H9 (cell line): ENCODE measurements at regions not wholly inside any gene's neighbourhood (a gene's known extent, or its start where the extent isn't known, plus 50 kb on each side); places are given as distances from the start of the nearest gene placed in this dataset.

ENCODE experiments used
- DNase-seq: peaks from one replicate; pipeline ENCODE4 v3.0.0-alpha.2; 2017
- H2AFZ ChIP-seq: one replicate; pipeline ENCODE4 v1.6.1; 2013; ENCODE audit warnings: mild to moderate bottlenecking, low read length, control low read depth, moderate library complexity
- H2AK5ac ChIP-seq: 2 replicates; pipeline ENCODE4 v1.6.1; 2013; ENCODE audit warnings: low read length, control low read depth, mixed read lengths; ENCODE audit not compliant: insufficient read length
- H2BK120ac ChIP-seq: one replicate; pipeline ENCODE4 v1.6.1; 2013; ENCODE audit warnings: low read depth, mild to moderate bottlenecking, low read length, control low read depth, inconsistent platforms; ENCODE audit not compliant: poor library complexity, severe bottlenecking
- H2BK12ac ChIP-seq: 2 replicates; pipeline ENCODE4 v1.6.1; 2013; ENCODE audit warnings: low read length, control low read depth, mixed read lengths, low read depth; ENCODE audit not compliant: insufficient read length
- H2BK15ac ChIP-seq: 2 replicates; pipeline ENCODE4 v1.6.1; 2013; ENCODE audit warnings: low read depth, low read length, control low read depth
- H2BK20ac ChIP-seq: one replicate; pipeline ENCODE4 v1.6.1; 2013; ENCODE audit warnings: low read depth, mild to moderate bottlenecking, low read length, control low read depth, inconsistent platforms; ENCODE audit not compliant: poor library complexity, severe bottlenecking
- H2BK5ac ChIP-seq: 2 replicates; pipeline ENCODE4 v1.6.1; 2013; ENCODE audit warnings: low read length, control low read depth, mixed read lengths; ENCODE audit not compliant: insufficient read length
- H3K14ac ChIP-seq: 2 replicates; pipeline ENCODE4 v1.6.1; 2013; ENCODE audit warnings: low read length, control low read depth; ENCODE audit not compliant: insufficient read depth
- H3K18ac ChIP-seq: 2 replicates; pipeline ENCODE4 v1.6.1; 2013; ENCODE audit warnings: low read depth, mild to moderate bottlenecking, mixed read lengths, low read length, control low read depth; ENCODE audit not compliant: insufficient read length
- H3K23ac ChIP-seq: 2 replicates; pipeline ENCODE4 v1.6.1; 2013; ENCODE audit warnings: low read length, control low read depth, mixed read lengths, low read depth; ENCODE audit not compliant: insufficient read length
- H3K23me2 ChIP-seq: 2 replicates; pipeline ENCODE4 v1.6.1; 2013; ENCODE audit warnings: low read depth, mild to moderate bottlenecking, mixed read lengths, low read length, control low read depth; ENCODE audit not compliant: insufficient read length, poor library complexity, severe bottlenecking
- H3K27ac ChIP-seq: 2 replicates; pipeline ENCODE4 v1.5.1; 2013; ENCODE audit warnings: low read length, control low read depth, mixed read lengths, low read depth; ENCODE audit not compliant: insufficient read length
- H3K27me3 ChIP-seq: 2 replicates; pipeline ENCODE4 v1.6.1; 2013; ENCODE audit warnings: low read length, control low read depth, inconsistent platforms; ENCODE audit not compliant: insufficient read depth
- H3K4ac ChIP-seq: 2 replicates; pipeline ENCODE4 v1.6.1; 2013; ENCODE audit warnings: low read depth, mild to moderate bottlenecking, control low read depth, inconsistent platforms, low read length, moderate library complexity
- H3K4me1 ChIP-seq: 2 replicates; pipeline ENCODE4 v1.6.1; 2013; ENCODE audit warnings: low read length, control low read depth, inconsistent platforms; ENCODE audit not compliant: insufficient read depth
- H3K4me2 ChIP-seq: 2 replicates; pipeline ENCODE4 v1.6.1; 2013; ENCODE audit warnings: low read length, control low read depth, mixed read lengths; ENCODE audit not compliant: insufficient read length, insufficient read depth
- H3K56ac ChIP-seq: 2 replicates; pipeline ENCODE4 v1.6.1; 2013; ENCODE audit warnings: low read depth, mild to moderate bottlenecking, mixed read lengths, low read length, control low read depth; ENCODE audit not compliant: insufficient read length
- H3K79me1 ChIP-seq: 2 replicates; pipeline ENCODE4 v1.6.1; 2013; ENCODE audit warnings: low read depth, mild to moderate bottlenecking, moderate library complexity, low read length, control low read depth, inconsistent platforms; ENCODE audit not compliant: insufficient read depth, poor library complexity, severe bottlenecking
- H3K79me2 ChIP-seq: 2 replicates; pipeline ENCODE4 v1.6.1; 2013; ENCODE audit warnings: low read length, control low read depth, inconsistent platforms; ENCODE audit not compliant: insufficient read depth
- H3K9ac ChIP-seq: 2 replicates; pipeline ENCODE4 v1.6.1; 2013; ENCODE audit warnings: low read length, control low read depth, mixed read lengths; ENCODE audit not compliant: insufficient read length; ENCODE audit errors: extremely low read depth
- H3K9me3 ChIP-seq: one replicate; pipeline ENCODE4 v1.6.1; 2013; ENCODE audit warnings: low read depth, low read length, inconsistent platforms; ENCODE audit not compliant: control insufficient read depth
- H3T11ph ChIP-seq: one replicate; pipeline ENCODE4 v1.6.1; 2013; ENCODE audit warnings: mild to moderate bottlenecking, low read length, control low read depth, inconsistent platforms
- H4K20me1 ChIP-seq: one replicate; pipeline ENCODE4 v1.6.1; 2013; ENCODE audit not compliant: control insufficient read depth, insufficient read length, insufficient read depth
- H4K5ac ChIP-seq: 2 replicates; pipeline ENCODE4 v1.6.1; 2013; ENCODE audit warnings: low read depth, mild to moderate bottlenecking, mixed read lengths, low read length, control low read depth; ENCODE audit not compliant: insufficient read length
- H4K8ac ChIP-seq: replicated peaks from 2 replicates; pipeline ENCODE4 v1.6.1; 2013; ENCODE audit warnings: low read length, control low read depth, mixed read lengths, low read depth; ENCODE audit not compliant: insufficient read length
- H4K91ac ChIP-seq: 2 replicates; pipeline ENCODE4 v1.6.1; 2013; ENCODE audit warnings: low read depth, mild to moderate bottlenecking, moderate library complexity, mixed read lengths, low read length, control low read depth; ENCODE audit not compliant: insufficient read length
- H3K27ac Mint-ChIP-seq, 3 experiments: 2 replicates in 2 of 3; 3 replicates in 1 of 3; pipeline ENCODE4 v1.8.0; 2020 to 2021; ENCODE audit warnings: mixed read lengths in 3 of 3, mild to moderate bottlenecking in 1 of 3, moderate library complexity in 1 of 3
- H3K27me3 Mint-ChIP-seq: 2 replicates; pipeline ENCODE4 v1.8.0; 2021; ENCODE audit warnings: low read depth, mild to moderate bottlenecking, moderate library complexity, mixed read lengths
- H3K36me3 Mint-ChIP-seq, 3 experiments: 2 replicates in 2 of 3; 3 replicates in 1 of 3; pipeline ENCODE4 v1.8.0; 2020 to 2021; ENCODE audit warnings: low read depth in 3 of 3, mixed read lengths in 3 of 3; ENCODE audit not compliant: insufficient read depth in 1 of 3
- H3K4me1 Mint-ChIP-seq, 2 experiments: 2 replicates each; pipeline ENCODE4 v1.8.0; 2020; ENCODE audit warnings: mixed read lengths in 2 of 2
- H3K4me3 Mint-ChIP-seq, 2 experiments: 2 replicates in 1 of 2; 3 replicates in 1 of 2; pipeline ENCODE4 v1.8.0; 2020 to 2021; ENCODE audit warnings: mild to moderate bottlenecking in 2 of 2, mixed read lengths in 2 of 2, moderate library complexity in 1 of 2
- H3K9me3 Mint-ChIP-seq, 2 experiments: 2 replicates in 1 of 2; 3 replicates in 1 of 2; pipeline ENCODE4 v1.8.0; 2020; ENCODE audit warnings: mild to moderate bottlenecking in 2 of 2, mixed read lengths in 2 of 2, moderate library complexity in 1 of 2
- CTCF ChIP-seq: fragments of 200-600 bp; sonication (generic); conservative IDR thresholded peaks from 3 replicates; pipeline ENCODE4 v1.8.0; 2021; ENCODE audit warnings: antibody characterized with exemption, mild to moderate bottlenecking
- WGBS: extraction: QIAGEN DNeasy Blood & Tissue Kit; methylation state at CpG from one replicate; pipeline ENCODE4 v1.1.7; 2013; ENCODE audit warnings: missing lambda C conversion rate, low lambda C conversion rate, mixed read lengths; ENCODE audit not compliant: insufficient read length; ENCODE audit errors: extremely low coverage; 5-methylcytosine and 5-hydroxymethylcytosine counted together

GRCh38 chr5:8234179-8234770, 365.3 kb downstream of the MTRR start:
- Mint-ChIP-seq H3K9me3 (peaks cover 0 to 2% of the 10 kb centered on the region in 2 experiments; a peak in 1 of 5 replicates), H3K4me3 (no peak overlapping the region), H3K36me3 (no peaks in the 10 kb centered on the region), H3K27ac (no peak overlapping the region), H3K4me1 (no peaks in the 10 kb centered on the region), H3K27me3 (peaks cover 2% of the 10 kb centered on the region; the same call in 1 of the 2 replicates)
- Histone ChIP-seq H3K4ac (no peak overlapping the region), H3K14ac (no peak overlapping the region), H2BK120ac (no peak overlapping the region), H3K4me2 (no peak overlapping the region), H4K5ac (no peak overlapping the region), H4K20me1 (no peaks in the 10 kb centered on the region), H4K91ac (no peak overlapping the region), H2BK20ac (no peak overlapping the region), H3K27ac (no peak overlapping the region), H3K9ac (no peak overlapping the region), H3K79me2 (no peaks in the 10 kb centered on the region), H3K9me3 (no peaks in the 10 kb centered on the region), H2BK12ac (no peak overlapping the region), H3K27me3 (no peaks in the 10 kb centered on the region), H3T11ph (no peak overlapping the region), H2AFZ (no peak overlapping the region), H3K23me2 (no peaks in the 10 kb centered on the region), H3K4me1 (no peaks in the 10 kb centered on the region), H3K18ac (no peak overlapping the region), H2BK5ac (no peak overlapping the region), H2AK5ac (no peak overlapping the region), H3K23ac (no peak overlapping the region), H3K79me1 (no peaks in the 10 kb centered on the region), H2BK15ac (no peak overlapping the region), H4K8ac (no peak overlapping the region), H3K56ac (no peak overlapping the region)
- no peak for TF ChIP-seq CTCF
- DNase-seq: no peak
- no CpG with 5 or more reads among the region's 3 CpGs for WGBS
